ENCODE measurements at regions not wholly inside any gene's neighbourhood (a gene's known extent, or its start where the extent isn't known, plus 50 kb on each side); places are given as distances from the start of the nearest gene placed in this dataset.

- Histone ChIP-seq H3K27ac (ENCODE audit: low read depth, low read length) (no peak overlapping the region), H3K9me3 (ENCODE audit: low read length) (no peaks in the 10 kb centered on the region), H3K4me1 (ENCODE audit: insufficient read depth, low read length) (no peaks in the 10 kb centered on the region), H3K4me3 (ENCODE audit: low read length) (no peak overlapping the region), H3K27me3 (ENCODE audit: insufficient read depth, low read length, poor library complexity, severe bottlenecking) (no peaks in the 10 kb centered on the region), H3K36me3 (ENCODE audit: insufficient read depth, low read length) (no peaks in the 10 kb centered on the region)
- ChIA-PET CTCF (no interaction called here), POLR2A (no interaction called here)
- Mint-ChIP-seq H3K27me3 (peaks cover 4 to 5% of the 10 kb centered on the region in 2 donors), H3K9me3 (peaks cover 0 to 4% (median 0%) of the 10 kb centered on the region in 5 donors), H3K36me3 (no peaks in the 10 kb centered on the region), H3K4me1 (no peaks in the 10 kb centered on the region), H3K27ac (no peak overlapping the region), H3K4me3 (no peak overlapping the region)
- no peak for DNase-seq
Measured at GRCh38 chr12:102685841-102686240, 205.5 kb upstream of the IGF1 start.

DNA sequence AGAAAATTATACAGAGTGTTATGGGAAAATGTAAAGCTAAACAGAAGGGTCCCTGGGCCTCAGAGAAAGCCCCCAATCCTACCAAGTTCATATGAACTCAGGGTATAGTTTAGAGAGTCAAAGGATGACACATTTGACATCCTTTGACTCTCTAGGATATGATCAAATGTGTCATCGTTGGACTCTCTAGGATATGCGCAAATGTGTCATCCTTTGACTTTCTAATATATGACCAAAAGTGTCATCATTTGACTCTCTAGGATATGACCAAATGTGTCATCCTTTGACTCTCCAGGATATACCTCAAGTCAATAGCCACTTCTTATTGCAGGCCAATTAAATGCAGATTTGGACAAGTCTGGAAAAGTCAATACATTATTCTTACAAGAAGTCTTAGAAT lies 204.8 kb upstream of the IGF1 start:
- H3K4me1 Mint-ChIP-seq, result no peaks in the 10 kb centered on the region
- no peaks in the 10 kb centered on the region for H3K36me3 ChIP-seq (ENCODE audit: insufficient read depth, low read length)
- CTCF ChIA-PET, result no interaction called here
- no peak overlapping the region for H3K4me3 Mint-ChIP-seq
- no peak for DNase-seq
- peaks cover 0 to 4% (median 0%) of the 10 kb centered on the region in 5 donors for H3K9me3 Mint-ChIP-seq
- no peaks in the 10 kb centered on the region for H3K4me1 ChIP-seq (ENCODE audit: insufficient read depth, low read length)
- H3K27me3 ChIP-seq (ENCODE audit: insufficient read depth, low read length, poor library complexity, severe bottlenecking), result no peaks in the 10 kb centered on the region
- H3K4me3 ChIP-seq (ENCODE audit: low read length), result no peak overlapping the region
- H3K27me3 Mint-ChIP-seq, result peaks cover 4 to 5% of the 10 kb centered on the region in 2 donors
- POLR2A ChIA-PET, result no interaction called here
- no peaks in the 10 kb centered on the region for H3K9me3 ChIP-seq (ENCODE audit: low read length)
- H3K27ac Mint-ChIP-seq, result no peak overlapping the region
- H3K36me3 Mint-ChIP-seq, result no peaks in the 10 kb centered on the region
- H3K27ac ChIP-seq (ENCODE audit: low read depth, low read length), result no peak overlapping the region

DNA sequence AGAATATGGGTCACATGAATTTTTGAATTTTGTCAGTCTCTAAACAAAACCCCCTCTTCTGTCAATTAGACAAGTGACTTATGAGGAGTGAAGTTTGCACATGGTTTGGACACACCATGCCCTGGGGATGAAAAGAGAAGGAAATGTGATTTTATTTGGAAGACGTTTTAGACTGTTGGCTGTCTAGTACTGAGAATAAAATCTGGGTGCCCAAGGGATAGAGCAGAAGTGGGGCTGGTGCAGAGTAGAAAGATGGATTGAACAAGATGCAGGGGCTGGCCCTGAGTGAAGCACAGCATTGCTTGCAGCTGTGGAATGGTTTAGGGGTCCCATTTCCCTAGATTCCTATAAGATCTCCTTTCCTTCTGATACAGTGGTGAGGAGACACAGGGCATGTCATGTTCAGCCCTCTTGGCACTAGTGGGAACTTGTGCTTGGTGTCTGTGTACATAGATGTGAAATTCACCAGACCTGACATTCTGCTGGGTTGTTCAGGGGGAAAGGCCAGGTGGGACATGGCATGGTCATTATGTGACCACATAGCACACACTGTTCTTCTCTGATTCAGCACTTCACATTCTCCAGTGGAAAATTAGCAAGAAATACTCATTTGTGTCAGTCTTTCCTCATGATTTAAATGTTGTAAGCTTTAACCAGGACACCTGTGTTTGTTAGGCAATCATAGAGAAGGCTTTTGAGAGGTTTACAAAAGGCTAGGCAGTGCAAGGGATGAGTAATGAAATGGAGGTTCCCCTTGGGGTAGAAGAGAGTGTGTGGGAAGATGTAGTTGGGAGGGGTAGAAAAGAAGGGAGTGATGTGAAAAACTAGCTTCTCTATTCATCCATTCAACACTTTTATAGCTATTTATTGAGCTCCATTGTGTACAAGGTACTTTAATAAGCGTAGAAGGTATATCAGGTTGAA lies 202.3 kb upstream of the IGF1 start:
- Histone ChIP-seq H3K9me3 (ENCODE audit: low read length) (no peaks in the 10 kb centered on the region), H3K4me3 (ENCODE audit: low read length) (no peak overlapping the region), H3K27ac (ENCODE audit: low read depth, low read length) (no peak overlapping the region), H3K4me1 (ENCODE audit: insufficient read depth, low read length) (no peaks in the 10 kb centered on the region), H3K27me3 (ENCODE audit: insufficient read depth, low read length, poor library complexity, severe bottlenecking) (no peaks in the 10 kb centered on the region), H3K36me3 (ENCODE audit: insufficient read depth, low read length) (no peaks in the 10 kb centered on the region)
- Mint-ChIP-seq H3K4me3 (no peak overlapping the region), H3K4me1 (no peaks in the 10 kb centered on the region), H3K36me3 (no peaks in the 10 kb centered on the region), H3K27ac (peak overlapping the region in 1 of 8 donors; percentile 24), H3K27me3 (peaks cover 4 to 5% of the 10 kb centered on the region in 2 donors), H3K9me3 (peaks cover 0 to 2% (median 0%) of the 10 kb centered on the region in 5 donors)
- POLR2A ChIA-PET, result no interaction called here
- CTCF ChIA-PET, result no interaction called here
- DNase-seq, result no peak

DNA sequence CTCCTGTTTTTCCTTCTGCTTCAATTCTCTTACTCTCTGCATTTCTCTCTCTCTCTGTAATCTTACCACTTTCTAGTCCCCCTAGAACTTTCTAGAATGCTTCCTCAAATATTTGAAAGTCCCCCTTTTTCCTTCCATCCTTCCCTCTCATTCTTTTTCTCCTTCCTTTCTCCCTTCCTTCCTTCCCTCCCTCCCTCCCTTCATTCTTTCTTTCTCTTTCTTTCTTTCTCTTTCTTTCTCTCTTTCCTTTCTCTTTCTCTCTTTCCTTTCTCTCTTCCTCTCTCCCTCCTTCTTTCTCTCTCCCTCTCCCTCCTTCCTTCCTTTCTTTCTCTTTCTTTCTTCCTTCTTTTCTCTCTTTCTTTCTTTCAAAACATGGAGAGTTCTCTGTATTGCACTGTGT lies 201.4 kb upstream of the IGF1 start:
- POLR2A ChIA-PET, result no interaction called here

GRCh38 chr12:102681309-102681708 lies 200.9 kb upstream of the IGF1 start:
- Histone ChIP-seq H3K4me3 (ENCODE audit: low read length) (no peak overlapping the region), H3K4me1 (ENCODE audit: insufficient read depth, low read length) (no peaks in the 10 kb centered on the region), H3K36me3 (ENCODE audit: insufficient read depth, low read length) (no peaks in the 10 kb centered on the region), H3K9me3 (ENCODE audit: low read length) (no peaks in the 10 kb centered on the region), H3K27ac (ENCODE audit: low read depth, low read length) (no peak overlapping the region), H3K27me3 (ENCODE audit: insufficient read depth, low read length, poor library complexity, severe bottlenecking) (no peaks in the 10 kb centered on the region)
- CTCF ChIA-PET, result no interaction called here
- no peak for DNase-seq
- Mint-ChIP-seq H3K27me3 (peaks cover 4 to 5% of the 10 kb centered on the region in 2 donors), H3K9me3 (peaks cover 0 to 2% (median 0%) of the 10 kb centered on the region in 5 donors), H3K36me3 (no peaks in the 10 kb centered on the region), H3K4me1 (no peaks in the 10 kb centered on the region), H3K27ac (no peak overlapping the region), H3K4me3 (no peak overlapping the region)
- POLR2A ChIA-PET, result no interaction called here

More for the DNA sequence above, 201.4 kb upstream of the IGF1 start:
- Mint-ChIP-seq H3K4me1 (no peaks in the 10 kb centered on the region), H3K36me3 (no peaks in the 10 kb centered on the region), H3K9me3 (peaks cover 0 to 2% (median 0%) of the 10 kb centered on the region in 5 donors), H3K4me3 (no peak overlapping the region), H3K27ac (no peak overlapping the region), H3K27me3 (peaks cover 4 to 5% of the 10 kb centered on the region in 2 donors)
- Histone ChIP-seq H3K4me1 (ENCODE audit: insufficient read depth, low read length) (no peaks in the 10 kb centered on the region), H3K27ac (ENCODE audit: low read depth, low read length) (no peak overlapping the region), H3K36me3 (ENCODE audit: insufficient read depth, low read length) (no peaks in the 10 kb centered on the region), H3K9me3 (ENCODE audit: low read length) (no peaks in the 10 kb centered on the region), H3K27me3 (ENCODE audit: insufficient read depth, low read length, poor library complexity, severe bottlenecking) (no peaks in the 10 kb centered on the region), H3K4me3 (ENCODE audit: low read length) (no peak overlapping the region)
- DNase-seq, result no peak
- CTCF ChIA-PET, result no interaction called here

DNA sequence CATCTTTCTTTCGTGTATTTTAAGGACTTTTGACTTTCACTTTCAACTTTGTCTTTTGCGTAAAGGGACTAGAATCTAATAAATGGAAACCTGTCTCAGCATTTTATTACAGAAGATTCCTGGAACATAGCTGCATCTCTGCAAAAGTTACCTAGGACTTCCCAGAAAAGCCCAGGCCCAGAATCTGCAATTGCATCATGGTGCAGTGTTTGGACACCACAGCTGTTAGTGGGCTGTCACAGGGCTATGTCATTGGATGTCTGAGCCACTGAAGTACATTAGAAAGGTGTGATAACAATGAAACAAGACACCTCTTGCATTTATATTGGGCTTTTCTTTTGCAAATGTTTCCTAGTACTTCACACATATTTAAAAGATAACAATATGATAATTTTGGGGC lies 199.9 kb upstream of the IGF1 start:
- Histone ChIP-seq H3K4me3 (ENCODE audit: low read length) (no peak overlapping the region), H3K9me3 (ENCODE audit: low read length) (no peaks in the 10 kb centered on the region), H3K36me3 (ENCODE audit: insufficient read depth, low read length) (no peaks in the 10 kb centered on the region), H3K27me3 (ENCODE audit: insufficient read depth, low read length, poor library complexity, severe bottlenecking) (no peaks in the 10 kb centered on the region), H3K4me1 (ENCODE audit: insufficient read depth, low read length) (no peaks in the 10 kb centered on the region), H3K27ac (ENCODE audit: low read depth, low read length) (no peak overlapping the region)
- Mint-ChIP-seq H3K36me3 (no peaks in the 10 kb centered on the region), H3K4me3 (no peak overlapping the region), H3K27me3 (peaks cover 7 to 8% of the 10 kb centered on the region in 2 donors), H3K27ac (no peak overlapping the region), H3K9me3 (peaks cover 0 to 2% (median 0%) of the 10 kb centered on the region in 5 donors), H3K4me1 (no peaks in the 10 kb centered on the region)
- ChIA-PET POLR2A (no interaction called here), CTCF (no interaction called here)
- DNase-seq, result no peak

DNA sequence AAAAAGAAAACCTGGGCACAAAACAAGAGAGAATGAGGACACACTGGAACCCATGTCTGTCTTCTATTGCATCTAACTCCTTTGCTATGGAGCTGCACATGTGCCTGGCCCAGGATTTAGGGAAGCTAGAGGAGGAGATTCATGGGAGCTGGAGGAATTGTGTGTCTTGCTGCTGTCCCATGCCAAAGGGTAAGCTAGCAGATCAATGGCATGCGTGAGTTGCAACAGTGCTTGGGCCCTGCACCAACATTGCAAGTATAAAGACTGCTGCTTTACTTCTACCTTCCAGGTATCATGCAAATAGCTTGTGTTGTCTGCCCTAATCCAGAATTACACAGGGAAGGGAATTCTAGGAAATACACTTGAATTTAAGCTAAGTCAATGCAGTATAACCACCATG lies 196.4 kb upstream of the IGF1 start:
- Histone ChIP-seq H3K9me3 (ENCODE audit: low read length) (peaks cover 3% of the 10 kb centered on the region), H3K27ac (ENCODE audit: low read depth, low read length) (no peak overlapping the region), H3K4me1 (ENCODE audit: insufficient read depth, low read length) (no peaks in the 10 kb centered on the region), H3K27me3 (ENCODE audit: insufficient read depth, low read length, poor library complexity, severe bottlenecking) (no peaks in the 10 kb centered on the region), H3K36me3 (ENCODE audit: insufficient read depth, low read length) (no peaks in the 10 kb centered on the region), H3K4me3 (ENCODE audit: low read length) (no peak overlapping the region)
- H3K27ac Mint-ChIP-seq, result no peak overlapping the region
- H3K27me3 Mint-ChIP-seq, result peaks cover 4 to 7% of the 10 kb centered on the region in 2 donors
- no peaks in the 10 kb centered on the region for H3K4me1 Mint-ChIP-seq
- peaks cover 0 to 15% (median 6%) of the 10 kb centered on the region in 5 donors for H3K9me3 Mint-ChIP-seq
- ChIA-PET CTCF (no interaction called here), POLR2A (no interaction called here)
- H3K4me3 Mint-ChIP-seq, result no peak overlapping the region
- no peaks in the 10 kb centered on the region for H3K36me3 Mint-ChIP-seq
- no peak for DNase-seq

DNA sequence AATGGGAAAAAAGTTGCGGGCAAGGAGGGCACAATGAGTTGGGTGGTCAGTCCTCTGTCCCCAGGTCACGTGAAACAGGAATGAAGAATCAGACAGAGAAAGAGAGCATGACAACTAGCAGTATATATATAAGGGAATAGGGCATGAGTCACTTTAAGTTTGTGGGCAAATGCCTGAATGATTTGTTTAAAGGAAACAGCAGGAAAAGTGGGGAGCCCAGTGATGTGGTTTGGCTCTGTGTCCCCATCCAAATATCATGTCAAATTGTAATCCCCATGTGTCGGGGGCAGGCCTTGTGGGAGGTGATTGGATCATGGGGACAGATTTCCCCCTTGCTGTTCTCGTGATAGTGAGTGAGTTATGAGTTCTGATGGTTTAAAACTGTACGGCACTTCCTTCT lies 195.3 kb upstream of the IGF1 start:
- DNase-seq, result no peak
- H3K27me3 ChIP-seq (ENCODE audit: insufficient read depth, low read length, poor library complexity, severe bottlenecking), result no peaks in the 10 kb centered on the region
- H3K4me3 ChIP-seq (ENCODE audit: low read length), result no peak overlapping the region
- H3K27me3 Mint-ChIP-seq, result peaks cover 4 to 7% of the 10 kb centered on the region in 2 donors
- no peaks in the 10 kb centered on the region for H3K36me3 Mint-ChIP-seq
- H3K36me3 ChIP-seq (ENCODE audit: insufficient read depth, low read length), result no peaks in the 10 kb centered on the region
- ChIA-PET CTCF (no interaction called here), POLR2A (no interaction called here)
- H3K4me1 Mint-ChIP-seq, result no peaks in the 10 kb centered on the region
- H3K27ac Mint-ChIP-seq, result no peak overlapping the region
- peaks cover 2 to 15% (median 6%) of the 10 kb centered on the region in 5 donors for H3K9me3 Mint-ChIP-seq
- H3K9me3 ChIP-seq (ENCODE audit: low read length), result peaks cover 3% of the 10 kb centered on the region
- H3K27ac ChIP-seq (ENCODE audit: low read depth, low read length), result no peak overlapping the region
- H3K4me3 Mint-ChIP-seq, result no peak overlapping the region
- no peaks in the 10 kb centered on the region for H3K4me1 ChIP-seq (ENCODE audit: insufficient read depth, low read length)

All from CD8-positive, alpha-beta memory T cell (primary cell).